MV-4-11 (cell line): ENCODE measurements at regions not wholly inside any gene's neighbourhood (a gene's known extent, or its start where the extent isn't known, plus 50 kb on each side); places are given as distances from the start of the nearest gene placed in this dataset.
A peak's percentile ranks its signal among the peaks of the same experiment; 100 is the strongest.
"Not testable (repeated sequence)": the region's sequence is repeated elsewhere in the genome, so short reads cannot be mapped to it uniquely, and the experiment has no call there.

Experiments used
- DNase-seq: peaks from one replicate; lab custom pipeline; 2025; lab: John Stamatoyannopoulos, UW

DNA sequence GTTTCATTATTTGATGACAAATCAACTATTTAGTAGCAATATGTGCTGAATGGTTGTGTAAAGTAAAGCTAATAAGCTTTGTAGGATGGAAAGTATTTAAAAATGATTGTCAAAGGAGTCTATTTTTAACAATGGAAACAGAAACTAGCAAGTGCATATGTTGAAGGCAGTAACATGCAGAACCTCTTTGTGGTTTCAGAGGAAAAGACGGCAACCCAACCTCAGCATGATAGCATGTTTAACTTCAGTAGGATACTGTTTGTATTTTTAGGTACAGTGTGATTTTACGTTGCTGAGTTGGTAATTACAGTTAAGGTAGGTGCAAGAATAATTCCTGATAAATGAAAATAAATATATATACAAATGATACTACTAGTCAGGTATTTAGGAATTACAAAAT, 545.4 kb downstream of the CDY1 start:
- DNase-seq: not testable (repeated sequence)

GRCh38 chrY:26179326-26179725, 557.4 kb downstream of the CDY1 start:
- DNase-seq: not testable (repeated sequence)

DNA sequence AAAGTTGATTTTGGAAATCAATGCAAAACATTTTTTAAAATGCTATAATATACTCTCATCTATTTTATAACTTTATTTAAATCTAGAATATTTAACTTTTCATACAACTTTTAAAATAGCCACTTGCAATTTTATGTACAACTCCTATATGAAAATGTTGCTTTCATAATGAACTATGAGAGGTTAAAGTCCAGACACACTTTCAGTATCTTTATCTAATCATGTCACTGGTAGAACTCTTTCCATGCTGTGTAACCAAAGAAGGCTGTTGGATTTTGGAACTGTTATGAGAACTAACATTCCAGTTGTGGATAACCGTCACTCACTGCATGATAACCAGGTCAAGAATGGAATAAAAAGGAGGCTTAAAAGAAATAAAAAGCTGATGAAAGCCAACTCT, 603.1 kb downstream of the CDY1 start:
- DNase-seq: not testable (repeated sequence)

DNA sequence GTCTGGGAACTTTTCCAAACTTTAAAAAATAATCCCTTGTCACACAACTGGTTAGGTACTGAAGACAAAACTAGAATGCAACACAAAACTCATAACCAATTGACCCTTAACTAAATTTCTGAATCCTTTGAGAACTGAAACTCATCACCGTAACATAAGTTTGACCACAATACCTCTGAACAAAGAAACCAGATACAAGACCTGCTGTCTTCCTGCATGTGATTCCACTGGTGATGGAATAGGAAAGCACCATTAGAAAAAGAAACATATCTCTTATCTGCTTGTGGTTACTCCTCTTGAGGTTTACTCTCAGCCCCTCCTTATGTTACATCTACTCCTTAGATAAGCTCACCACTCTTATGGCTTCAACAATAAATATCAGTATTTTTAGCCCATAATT, 603.6 kb downstream of the CDY1 start:
- DNase-seq: not testable (repeated sequence)

DNA sequence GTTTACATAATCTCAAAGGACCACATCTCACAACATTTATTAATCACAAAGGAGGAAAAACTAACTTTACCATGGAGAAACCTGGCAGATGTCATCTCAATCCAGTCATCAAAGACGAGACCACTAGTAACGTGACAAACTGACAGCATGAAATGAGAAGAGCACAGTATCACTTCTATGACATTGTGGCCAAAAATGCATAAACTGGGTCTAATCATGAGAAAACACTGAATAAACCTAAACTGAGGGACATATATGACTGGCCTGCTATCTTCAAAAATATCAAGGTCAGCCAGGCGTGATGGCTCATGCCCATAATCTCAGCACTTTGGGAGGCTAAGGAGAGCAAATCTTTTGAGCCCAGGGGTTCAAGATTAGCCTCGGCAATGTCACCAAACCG, 619.0 kb downstream of the CDY1 start:
- not testable (repeated sequence) for DNase-seq

GRCh38 chrY:26254262-26254661, 632.3 kb downstream of the CDY1 start:
- DNase-seq: not testable (repeated sequence)

GRCh38 chrY:26265449-26265848, 643.5 kb downstream of the CDY1 start:
- DNase-seq: not testable (repeated sequence)

- DNase-seq: not testable (repeated sequence)
Observed at GRCh38 chrY:26268421-26268820, 646.5 kb downstream of the CDY1 start.

- DNase-seq: not testable (repeated sequence)
Observed at GRCh38 chrY:26268934-26269333, 647.0 kb downstream of the CDY1 start.

DNA sequence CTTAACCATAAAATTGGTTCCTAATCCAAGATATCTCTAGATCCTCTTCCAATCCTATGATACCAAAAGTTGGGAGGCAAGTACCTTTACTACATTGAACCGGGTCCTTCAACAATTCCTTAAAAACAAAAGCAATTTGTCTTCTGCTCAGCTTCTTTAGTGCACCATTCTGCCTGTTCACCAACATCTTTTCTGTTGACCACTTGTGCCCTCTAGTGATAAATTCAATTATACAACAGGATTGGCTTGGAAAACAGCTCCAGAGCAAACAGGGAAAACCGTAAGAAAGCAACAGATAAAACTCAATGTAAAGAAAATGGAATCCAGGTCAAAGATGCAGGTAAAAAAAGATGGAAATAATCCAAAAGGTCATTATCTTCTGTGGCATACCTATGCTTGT, 651.2 kb downstream of the CDY1 start:
- DNase-seq: not testable (repeated sequence)

DNA sequence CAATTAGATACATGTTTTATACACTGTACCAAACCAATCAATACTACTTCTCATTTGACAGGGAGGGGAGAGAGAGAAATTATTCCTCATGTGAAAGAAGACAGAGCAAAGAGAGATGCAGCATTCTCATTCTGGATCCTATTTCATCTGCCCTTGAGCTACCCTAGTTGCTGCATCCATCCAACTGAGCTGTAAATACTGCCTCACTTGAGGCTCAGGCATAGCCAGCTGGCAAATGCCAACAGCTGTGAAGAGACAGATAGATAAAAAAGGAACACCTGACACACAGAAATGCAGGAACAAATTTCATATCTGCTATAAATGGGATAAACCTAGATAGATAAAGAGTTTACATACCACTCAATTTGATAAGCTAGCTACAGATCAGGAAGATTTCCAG, 684.1 kb downstream of the CDY1 start:
- not testable (repeated sequence) for DNase-seq

DNA sequence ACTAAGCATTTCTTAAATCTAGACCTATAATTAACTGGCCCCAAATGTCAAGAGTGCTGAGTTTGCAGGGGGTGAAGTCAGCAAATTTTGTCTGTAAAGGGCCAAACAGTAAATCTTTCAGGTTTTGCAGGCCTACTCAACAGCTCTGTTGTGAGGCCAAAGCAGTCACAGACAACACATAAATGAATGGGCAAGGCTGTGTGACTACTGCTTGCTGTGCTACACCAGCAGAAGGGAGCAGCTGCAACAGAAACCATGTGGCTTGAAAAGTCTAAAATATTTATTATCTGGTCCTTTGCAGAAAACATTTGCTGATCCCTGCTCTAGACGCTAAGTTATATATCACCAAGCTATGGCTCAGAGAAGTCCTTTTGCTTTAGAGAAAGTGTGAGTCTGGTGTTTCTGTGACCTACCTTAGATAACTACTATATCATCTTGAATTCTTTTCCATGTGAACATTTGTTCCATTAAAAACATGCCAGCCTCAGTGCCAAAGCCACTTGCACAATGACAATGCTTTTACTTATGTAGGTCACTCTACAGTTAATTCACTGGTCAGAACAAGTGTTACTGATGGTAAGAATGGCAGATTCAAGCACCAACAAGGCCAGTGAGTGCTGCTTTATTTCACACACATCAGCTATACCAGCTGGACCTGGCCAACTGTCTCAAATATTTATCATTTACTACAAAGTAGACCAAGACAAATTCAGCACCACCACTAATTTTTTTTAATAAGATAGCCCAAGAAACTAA, 684.9 kb downstream of the CDY1 start:
- not testable (repeated sequence) for DNase-seq

DNA sequence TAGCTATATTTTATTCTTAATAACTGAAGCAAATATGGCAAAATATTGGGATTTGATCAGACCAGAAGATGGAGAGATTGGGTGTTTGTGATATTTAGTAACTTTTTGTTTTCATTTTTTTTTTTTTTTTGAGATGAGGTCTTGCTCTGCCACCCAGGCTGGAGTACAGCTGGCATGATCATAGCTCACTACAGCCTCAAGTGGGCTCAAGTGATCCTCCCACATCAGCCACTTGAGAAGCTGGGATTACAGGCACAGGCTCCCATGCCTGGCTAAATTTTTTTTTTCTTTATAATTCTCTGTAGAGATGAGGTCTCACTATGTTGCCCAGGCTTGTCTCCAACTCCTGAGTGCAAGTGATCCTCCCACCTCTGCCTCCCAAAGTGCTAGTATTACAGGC, 686.4 kb downstream of the CDY1 start:
- not testable (repeated sequence) for DNase-seq

DNA sequence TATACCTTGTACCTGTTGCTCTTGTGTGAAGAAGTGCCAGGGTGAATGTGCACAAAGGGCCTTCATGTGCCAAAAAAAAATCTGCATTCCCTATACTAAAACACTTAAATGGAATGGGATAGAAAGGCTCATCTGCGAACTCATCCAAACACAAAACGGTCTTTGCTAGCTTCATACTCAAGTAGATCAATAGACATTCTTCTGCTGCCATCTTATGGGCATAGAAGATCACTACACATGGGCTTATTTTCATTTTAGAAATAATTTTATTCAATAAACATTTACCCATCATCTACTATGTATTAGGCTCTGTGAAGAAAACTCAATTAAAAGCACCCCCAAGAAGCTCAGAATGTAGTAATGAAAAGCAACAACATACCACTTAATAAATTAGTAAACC, 693.1 kb downstream of the CDY1 start:
- peak; percentile 8 for DNase-seq

DNA sequence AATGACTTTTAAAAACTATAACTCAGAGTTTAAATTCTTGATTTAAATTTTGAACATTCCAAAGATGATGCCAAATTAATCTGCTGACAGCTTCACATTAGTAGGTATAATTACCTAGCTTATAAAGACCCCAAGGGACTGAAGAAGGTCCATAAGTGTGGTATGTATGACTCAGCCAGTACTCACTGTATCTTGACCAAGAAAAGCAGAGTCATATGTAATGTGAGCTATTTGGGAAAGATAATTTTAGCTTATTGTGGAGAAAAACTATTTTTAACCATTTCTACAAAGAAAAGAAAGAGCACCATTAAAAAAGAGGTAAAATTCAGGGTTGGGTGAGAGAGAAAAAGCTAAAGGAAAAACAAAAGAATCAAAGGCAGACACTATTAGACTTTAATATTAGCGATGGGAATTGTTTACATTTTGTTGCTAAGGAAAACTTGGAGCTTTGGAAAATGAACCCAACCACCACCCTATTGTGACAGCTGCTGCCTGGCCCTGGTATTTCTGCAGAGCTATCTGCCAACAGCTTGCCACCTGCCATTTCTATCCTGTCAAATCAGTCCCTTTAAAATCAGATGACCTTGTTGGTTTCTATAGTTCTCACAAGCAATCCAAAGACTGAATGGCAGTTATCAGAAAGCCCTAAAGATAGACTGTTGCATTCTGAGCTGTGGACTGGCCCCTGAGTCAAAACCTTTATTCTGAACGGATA, 697.7 kb downstream of the CDY1 start:
- not testable (repeated sequence) for DNase-seq

DNA sequence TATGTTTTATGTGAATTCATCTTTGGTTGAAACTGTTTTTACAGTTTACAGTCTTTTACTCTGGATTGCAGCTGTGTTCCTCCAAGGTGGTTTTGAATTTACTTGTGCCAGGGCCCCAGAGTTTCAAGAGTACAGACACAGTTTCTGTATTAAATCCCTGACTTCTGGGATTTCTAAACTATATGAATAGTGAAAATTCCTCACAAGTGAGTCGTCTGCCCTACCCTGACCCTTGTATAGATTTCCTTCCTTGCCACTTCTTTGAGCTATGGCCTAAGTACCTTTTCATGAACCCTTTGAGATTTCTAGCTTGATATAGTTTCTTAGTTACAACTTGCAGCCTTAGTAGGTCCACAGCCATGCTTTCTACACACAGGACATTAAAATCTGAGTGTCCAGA, 700.8 kb downstream of the CDY1 start:
- DNase-seq: not testable (repeated sequence)

DNA sequence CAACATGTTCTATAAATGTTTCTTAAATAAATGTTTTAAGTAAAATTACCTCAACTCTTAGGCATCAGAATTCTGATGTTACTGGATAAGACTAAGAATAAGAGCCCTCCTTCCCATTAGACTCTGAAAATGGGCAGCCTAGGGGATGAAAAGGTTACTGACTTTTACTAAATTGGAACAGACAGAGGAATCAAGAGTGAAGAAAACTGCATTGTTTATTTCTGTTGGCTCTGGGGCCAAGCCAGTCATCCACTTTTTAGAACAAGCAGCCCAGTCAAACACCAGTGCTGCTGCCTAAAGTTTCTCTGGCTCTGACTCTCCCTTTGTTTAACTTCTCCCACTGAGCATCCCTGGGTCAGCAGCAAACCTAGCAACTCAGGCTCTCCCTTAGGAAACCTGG, 731.0 kb downstream of the CDY1 start:
- not testable (repeated sequence) for DNase-seq

DNA sequence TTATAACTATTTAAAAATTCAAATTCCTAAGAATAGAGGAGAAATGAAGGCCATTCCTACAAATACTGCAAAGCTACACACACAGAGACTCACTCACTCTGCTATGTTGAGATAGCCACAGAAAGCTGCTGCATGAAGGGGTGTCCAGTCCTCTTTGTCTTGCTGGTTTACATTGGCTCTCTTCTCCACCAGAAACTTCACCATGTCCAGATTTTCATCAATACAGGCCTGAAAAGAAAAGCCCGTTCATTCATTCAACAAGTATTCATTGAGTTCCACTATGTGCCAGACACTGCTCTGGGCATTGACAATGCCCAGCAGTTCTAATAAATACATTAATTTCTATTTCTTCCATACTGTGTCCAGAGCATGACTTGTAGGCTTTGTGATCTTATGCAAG, 732.3 kb downstream of the CDY1 start:
- no peak for DNase-seq

DNA sequence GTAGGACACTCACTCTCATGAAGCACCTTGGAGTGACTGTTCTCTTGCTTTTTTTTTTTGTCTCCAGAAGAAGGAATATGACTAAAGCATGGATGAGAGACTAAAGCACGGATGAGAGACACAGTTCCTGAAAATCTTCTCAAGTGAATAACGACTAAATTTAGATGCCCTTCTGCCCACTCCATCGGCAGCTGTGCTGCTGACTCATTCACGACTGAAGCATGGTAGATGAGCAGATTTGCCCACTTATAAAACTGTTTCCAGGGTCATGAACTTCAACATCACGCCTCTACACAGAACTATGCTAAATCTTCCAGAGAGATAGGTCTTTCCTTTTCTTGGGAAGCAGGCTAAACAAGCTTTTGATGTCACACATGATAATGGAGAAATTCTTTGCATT, 738.0 kb downstream of the CDY1 start:
- not testable (repeated sequence) for DNase-seq

GRCh38 chrY:26360472-26360871, 738.6 kb downstream of the CDY1 start:
- DNase-seq: not testable (repeated sequence)

DNA sequence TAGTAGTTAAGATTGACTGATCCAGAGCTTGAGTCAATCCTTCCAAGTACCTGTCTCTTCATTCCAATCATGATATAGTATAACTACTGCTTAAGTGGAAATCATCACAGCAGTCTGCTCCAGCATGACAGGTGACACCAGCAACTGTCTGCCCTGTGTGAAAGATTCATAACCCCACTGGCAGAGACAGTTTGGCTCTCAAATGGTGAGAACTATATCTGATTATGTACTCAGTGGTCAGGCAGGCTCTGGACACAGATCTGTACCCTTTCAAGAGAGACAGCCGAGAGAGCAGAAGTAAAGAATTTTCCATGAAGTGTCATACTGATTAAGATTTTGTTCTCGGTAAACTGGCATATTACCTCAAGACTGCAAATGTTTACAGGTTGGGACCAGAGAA, 741.5 kb downstream of the CDY1 start:
- DNase-seq: not testable (repeated sequence)

DNA sequence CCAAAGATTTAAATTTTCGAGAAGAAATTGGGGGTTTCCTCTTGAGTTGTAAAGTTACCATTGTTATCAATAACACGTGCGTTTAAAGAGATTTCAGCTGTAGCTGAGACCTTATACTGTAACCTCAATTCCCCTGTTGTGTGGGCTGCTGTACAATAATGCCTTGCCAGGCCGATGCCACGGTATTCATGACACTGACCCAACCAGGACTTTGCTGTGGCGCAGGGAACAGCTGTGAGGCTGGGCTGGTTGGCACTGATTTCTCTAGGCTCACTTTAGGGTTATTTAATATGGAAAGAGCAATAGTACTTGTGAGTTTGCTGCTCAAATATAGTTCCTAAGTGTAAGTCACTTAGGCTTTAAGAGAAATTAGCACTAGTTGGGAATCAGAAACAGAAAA, 744.2 kb downstream of the CDY1 start:
- DNase-seq: not testable (repeated sequence)

DNA sequence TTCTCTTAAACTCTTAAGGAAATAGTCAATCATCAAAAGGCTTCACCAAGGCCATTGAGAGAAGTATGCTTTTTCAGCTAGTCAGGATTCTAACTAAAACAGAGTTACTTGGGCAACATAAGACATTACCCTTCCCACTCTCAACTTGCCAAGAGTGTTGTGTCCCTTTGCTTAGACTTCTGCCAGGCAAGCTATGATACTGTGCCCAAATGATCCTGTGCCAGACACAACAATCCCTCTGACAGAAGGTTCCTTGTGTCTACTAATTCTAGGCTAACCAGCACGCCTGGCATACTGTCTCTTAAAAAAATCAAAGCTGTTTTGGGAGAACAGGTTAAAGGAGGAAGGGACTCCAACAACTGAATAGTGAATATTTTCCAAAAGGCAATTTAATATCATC, 750.6 kb downstream of the CDY1 start:
- DNase-seq: not testable (repeated sequence)
